Peyer's patch (tissue), 4 donors: ENCODE measurements at regions not wholly inside any gene's neighbourhood (a gene's known extent, or its start where the extent isn't known, plus 50 kb on each side); places are given as distances from the start of the nearest gene placed in this dataset.

Experiments used
- DNase-seq, 3 donors: peaks; one replicate each; pipeline ENCODE4 v3.0.0-alpha.2; 2017 to 2019
- H3K27ac ChIP-seq, 4 donors: fragments of 200-600 bp; sonication (generic); one replicate each; pipeline ENCODE4 v1.5.1; 2016 to 2019
- H3K27me3 ChIP-seq, 2 donors: fragments of 200-600 bp; sonication (generic); one replicate each; pipeline ENCODE4 v1.5.1; 2019
- H3K36me3 ChIP-seq, 3 donors: fragments of 200-600 bp; sonication (generic); one replicate each; pipeline ENCODE4 v1.5.1; 2016 to 2019
- H3K4me1 ChIP-seq, 4 donors: fragments of 200-600 bp; sonication (generic); one replicate each; pipeline ENCODE4 v1.5.1; 2016 to 2019
- H3K4me3 ChIP-seq, 4 donors: fragments of 200-600 bp; sonication (generic); 1 replicate in 3 of 4; 2 replicates in 1 of 4; pipeline ENCODE4 v1.5.1; 2016 to 2019; ENCODE audit warnings: mild to moderate bottlenecking in 1 of 4
- H3K9me3 ChIP-seq, 4 donors: fragments of 200-600 bp; sonication (generic); one replicate each; pipeline ENCODE4 v1.5.1; 2016 to 2019; ENCODE audit warnings: mild to moderate bottlenecking in 1 of 4
- CTCF ChIP-seq, 6 experiments: fragments of 450-650 bp in 4 of 6; fragments of 200-600 bp in 2 of 6; sonication (generic) in 1 of 6; IDR thresholded peaks; one replicate each; pipeline ENCODE4 v1.5.1; 2017 to 2019; ENCODE audit warnings: antibody characterized with exemption in 6 of 6, mild to moderate bottlenecking in 3 of 6, moderate library complexity in 1 of 6
- POLR2A ChIP-seq, 2 donors: fragments of 450-650 bp; IDR thresholded peaks; one replicate each; pipeline ENCODE4 v1.5.1; 2017; ENCODE audit warnings: antibody characterized with exemption in 2 of 2, mild to moderate bottlenecking in 2 of 2, moderate library complexity in 2 of 2

DNA sequence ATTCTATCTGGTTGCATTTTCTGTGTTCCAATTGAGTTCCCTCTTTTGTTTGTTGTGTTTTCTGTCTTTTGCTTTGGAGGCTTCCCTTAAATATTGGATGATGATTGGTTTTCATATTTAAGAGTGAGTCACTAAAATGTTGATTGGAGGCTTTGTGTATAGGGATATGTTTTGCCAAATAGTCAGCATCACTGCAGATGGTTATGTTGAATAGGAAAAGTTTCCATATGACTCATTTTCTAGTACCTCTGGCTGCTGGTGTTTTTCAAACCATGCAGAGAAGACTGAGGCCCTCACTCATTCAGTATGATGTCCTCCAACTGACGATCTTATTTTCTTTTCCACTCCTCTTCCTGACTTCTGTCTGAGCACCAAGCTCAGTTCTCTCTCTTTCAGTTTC lies 1290.0 kb downstream of the EFNA5 start:
- H3K27ac ChIP-seq, result no peak overlapping the region
- H3K9me3 ChIP-seq, result no peaks in the 10 kb centered on the region
- TF ChIP-seq CTCF (IDR thresholded peaks at IDR 0.05), result no peak
- TF ChIP-seq POLR2A (IDR thresholded peaks at IDR 0.05), result no peak
- H3K36me3 ChIP-seq, result no peaks in the 10 kb centered on the region
- no peaks in the 10 kb centered on the region for H3K4me1 ChIP-seq
- no peak for DNase-seq
- H3K4me3 ChIP-seq, result no peak overlapping the region
- H3K27me3 ChIP-seq, result no peaks in the 10 kb centered on the region

DNA sequence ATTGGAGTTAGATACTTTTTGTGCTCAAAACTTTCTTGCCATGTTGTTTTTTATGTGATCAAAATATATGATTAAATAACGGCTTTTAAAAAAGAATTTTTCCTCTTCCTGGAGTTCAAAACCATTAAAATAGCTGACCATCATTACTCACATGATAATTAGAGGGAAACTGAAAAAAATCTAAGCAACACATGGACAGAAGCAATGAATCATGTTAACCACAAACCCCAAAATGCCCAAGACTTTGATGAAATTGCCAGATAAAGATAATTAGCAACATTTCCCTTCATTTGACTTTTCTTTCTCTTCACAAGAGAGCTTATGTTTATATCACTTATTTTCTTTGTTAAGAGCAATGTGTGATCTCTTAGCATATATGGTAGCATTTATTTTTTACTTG lies 1294.2 kb downstream of the EFNA5 start:
- no peak overlapping the region for H3K4me3 ChIP-seq
- H3K9me3 ChIP-seq, result no peaks in the 10 kb centered on the region
- no peaks in the 10 kb centered on the region for H3K36me3 ChIP-seq
- no peaks in the 10 kb centered on the region for H3K4me1 ChIP-seq
- DNase-seq, result no peak
- TF ChIP-seq CTCF (IDR thresholded peaks at IDR 0.05) (no peak), POLR2A (IDR thresholded peaks at IDR 0.05) (no peak)
- no peaks in the 10 kb centered on the region for H3K27me3 ChIP-seq
- H3K27ac ChIP-seq, result no peak overlapping the region

GRCh38 chr5:106374956-106375355 lies 1295.8 kb downstream of the EFNA5 start:
- no peak for TF ChIP-seq POLR2A (IDR thresholded peaks at IDR 0.05)
- TF ChIP-seq CTCF (IDR thresholded peaks at IDR 0.05), result no peak
- DNase-seq, result no peak
- Histone ChIP-seq H3K4me1 (no peaks in the 10 kb centered on the region), H3K27ac (no peak overlapping the region), H3K4me3 (no peak overlapping the region), H3K36me3 (no peaks in the 10 kb centered on the region), H3K27me3 (no peaks in the 10 kb centered on the region), H3K9me3 (no peaks in the 10 kb centered on the region)

- H3K36me3 ChIP-seq, result no peaks in the 10 kb centered on the region
- TF ChIP-seq CTCF (IDR thresholded peaks at IDR 0.05), result no peak
- TF ChIP-seq POLR2A (IDR thresholded peaks at IDR 0.05), result no peak
- H3K9me3 ChIP-seq, result no peaks in the 10 kb centered on the region
- H3K4me3 ChIP-seq, result no peak overlapping the region
- H3K4me1 ChIP-seq, result no peaks in the 10 kb centered on the region
- DNase-seq, result no peak
- no peak overlapping the region for H3K27ac ChIP-seq
- H3K27me3 ChIP-seq, result no peaks in the 10 kb centered on the region
Observed at GRCh38 chr5:106368021-106368420, 1302.7 kb downstream of the EFNA5 start.

GRCh38 chr5:106367281-106367680 lies 1303.5 kb downstream of the EFNA5 start:
- Histone ChIP-seq H3K4me1 (no peaks in the 10 kb centered on the region), H3K36me3 (no peaks in the 10 kb centered on the region), H3K4me3 (no peak overlapping the region), H3K27ac (no peak overlapping the region), H3K27me3 (no peaks in the 10 kb centered on the region), H3K9me3 (no peaks in the 10 kb centered on the region)
- DNase-seq, result no peak
- TF ChIP-seq CTCF (IDR thresholded peaks at IDR 0.05) (no peak), POLR2A (IDR thresholded peaks at IDR 0.05) (no peak)

DNA sequence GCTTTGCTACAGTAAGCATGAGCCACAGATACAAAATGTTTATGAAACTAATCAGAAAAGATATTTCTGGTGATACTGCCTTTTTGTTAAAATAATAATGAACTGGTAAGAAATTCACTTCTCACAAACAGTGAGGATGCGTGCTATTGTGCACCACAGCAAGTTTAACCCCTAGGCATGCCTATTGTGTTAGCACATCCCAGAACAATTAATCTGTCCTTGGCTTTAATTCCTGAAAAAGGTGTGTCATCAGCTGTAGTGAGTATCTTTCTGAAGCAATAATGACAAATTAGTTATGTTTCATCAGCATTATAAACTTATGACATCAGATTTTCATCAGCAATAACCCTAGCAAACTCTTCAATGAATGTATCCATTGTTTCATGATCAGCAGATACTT lies 1307.2 kb downstream of the EFNA5 start:
- DNase-seq, result no peak
- TF ChIP-seq CTCF (IDR thresholded peaks at IDR 0.05) (no peak), POLR2A (IDR thresholded peaks at IDR 0.05) (no peak)
- Histone ChIP-seq H3K9me3 (no peaks in the 10 kb centered on the region), H3K27me3 (no peaks in the 10 kb centered on the region), H3K36me3 (no peaks in the 10 kb centered on the region), H3K4me1 (no peaks in the 10 kb centered on the region), H3K27ac (no peak overlapping the region), H3K4me3 (no peak overlapping the region)
